MM.1S (cell line): ENCODE measurements at regions not wholly inside any gene's neighbourhood (a gene's known extent, or its start where the extent isn't known, plus 50 kb on each side); places are given as distances from the start of the nearest gene placed in this dataset.

ENCODE experiments used
- DNase-seq: peaks from one replicate; pipeline ENCODE4 v3.0.0-alpha.2; 2015
- H2AFZ ChIP-seq: fragments of 300-600 bp; sonication (generic); 2 replicates; pipeline ENCODE4 v1.6.0; 2016; ENCODE audit warnings: antibody characterized with exemption, low read length
- H3F3A ChIP-seq: fragments of 300-600 bp; sonication (generic); 2 replicates; pipeline ENCODE4 v1.6.1; 2016; ENCODE audit warnings: mild to moderate bottlenecking, antibody characterized with exemption, low read length, moderate library complexity, mixed read lengths; ENCODE audit not compliant: insufficient read depth
- H3K27ac ChIP-seq: fragments of 300-600 bp; sonication (generic); 2 replicates; pipeline ENCODE4 v1.5.1; 2016; ENCODE audit warnings: mild to moderate bottlenecking, low read length
- H3K27me3 ChIP-seq: fragments of 300-600 bp; sonication (generic); replicated peaks from 2 replicates; pipeline ENCODE4 v1.6.0; 2016; ENCODE audit warnings: low read length; ENCODE audit not compliant: insufficient read depth
- H3K36me3 ChIP-seq: fragments of 300-600 bp; sonication (generic); replicated peaks from 2 replicates; pipeline ENCODE4 v1.6.1; 2016; ENCODE audit warnings: mild to moderate bottlenecking, low read length, mixed read lengths; ENCODE audit not compliant: insufficient read depth
- H3K4me1 ChIP-seq: fragments of 300-600 bp; sonication (generic); 2 replicates; pipeline ENCODE4 v1.6.1; 2016; ENCODE audit warnings: low read length, mixed read lengths
- H3K4me2 ChIP-seq: fragments of 300-600 bp; sonication (generic); 2 replicates; pipeline ENCODE4 v1.6.0; 2016; ENCODE audit warnings: low read depth, low read length
- H3K4me3 ChIP-seq: fragments of 300-600 bp; sonication (generic); 2 replicates; pipeline ENCODE4 v1.5.1; 2016; ENCODE audit warnings: low read length, mixed read lengths
- H3K79me2 ChIP-seq: fragments of 300-600 bp; sonication (generic); 2 replicates; pipeline ENCODE4 v1.6.1; 2016; ENCODE audit warnings: mixed run types, low read length, mixed read lengths
- H3K9ac ChIP-seq: fragments of 300-600 bp; sonication (generic); 2 replicates; pipeline ENCODE4 v1.6.1; 2016; ENCODE audit warnings: low read length, mixed read lengths
- H3K9me2 ChIP-seq: fragments of 300-600 bp; sonication (generic); replicated peaks from 2 replicates; pipeline ENCODE4 v1.6.1; 2016; ENCODE audit warnings: mild to moderate bottlenecking, low read length, mixed read lengths; ENCODE audit not compliant: insufficient read depth
- H3K9me3 ChIP-seq: fragments of 300-600 bp; sonication (generic); replicated peaks from 2 replicates; pipeline ENCODE4 v1.6.1; 2016; ENCODE audit warnings: mild to moderate bottlenecking, low read length, mixed read lengths; ENCODE audit not compliant: insufficient read depth
- H4K20me1 ChIP-seq: fragments of 300-600 bp; sonication (generic); 2 replicates; pipeline ENCODE4 v1.6.1; 2016; ENCODE audit warnings: mild to moderate bottlenecking, low read length, moderate library complexity, mixed read lengths; ENCODE audit not compliant: insufficient read depth
- EZH2 ChIP-seq: fragments of 300-600 bp; sonication (generic); optimal IDR thresholded peaks from 2 replicates; pipeline ENCODE3; 2017; ENCODE audit warnings: low read depth, mild to moderate bottlenecking, antibody characterized with exemption, low read length, mixed read lengths
- EZH2phosphoT487 ChIP-seq: fragments of 300-600 bp; sonication (generic); IDR thresholded peaks from 2 replicates; pipeline ENCODE4 v1.6.1; 2018; ENCODE audit warnings: antibody characterized with exemption, low read length
- TF ChIP-seq, protein P1 (sequence below): fragments of 300-600 bp; sonication (generic); IDR thresholded peaks from 2 replicates; pipeline ENCODE4 v1.5.1; 2016; ENCODE audit warnings: antibody characterized with exemption, low read length, mixed read lengths

DNA sequence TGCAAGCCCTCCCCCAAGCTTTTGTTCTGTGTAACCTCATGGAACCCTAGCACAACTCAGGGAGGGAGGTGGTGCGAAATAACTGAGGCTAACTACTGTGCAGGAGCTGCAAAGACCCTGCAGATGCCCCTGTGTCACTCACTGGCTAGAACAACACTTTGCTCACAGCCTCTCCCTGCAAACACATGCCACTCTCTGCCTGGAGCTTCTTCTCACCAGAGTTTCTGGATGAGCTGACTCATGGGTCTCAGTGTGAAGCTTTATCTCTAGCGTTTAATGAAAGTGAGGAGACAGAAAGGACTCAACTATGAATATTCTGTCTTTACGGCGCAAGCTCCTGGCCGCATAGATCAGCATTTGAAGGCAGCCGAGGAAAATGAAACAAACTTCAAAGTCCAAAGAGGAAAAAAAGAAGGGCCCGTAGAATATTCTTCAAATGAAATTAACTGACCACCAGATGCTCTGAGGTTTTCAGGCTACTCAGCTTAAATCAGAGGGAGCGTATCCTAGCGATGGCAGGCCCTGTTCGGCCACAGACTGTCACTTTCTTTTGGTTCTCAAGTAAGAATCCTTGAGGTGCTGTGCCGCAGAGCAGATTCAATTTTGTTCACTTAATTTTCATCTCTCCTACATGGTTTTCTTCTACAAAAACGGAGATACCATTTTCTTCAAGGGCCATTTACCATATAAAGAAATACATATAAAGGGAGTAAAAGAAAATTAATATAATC is 77.7 kb upstream of the TAS2R1 start:
- Histone ChIP-seq H2AFZ (no peak overlapping the region), H3F3A (no peaks in the 10 kb centered on the region), H3K9me2 (no peaks in the 10 kb centered on the region), H3K4me3 (no peak overlapping the region), H3K4me2 (no peak overlapping the region), H3K9me3 (no peaks in the 10 kb centered on the region), H3K27me3 (no peaks in the 10 kb centered on the region), H3K36me3 (no peaks in the 10 kb centered on the region), H3K9ac (no peak overlapping the region), H4K20me1 (no peaks in the 10 kb centered on the region), H3K79me2 (no peaks in the 10 kb centered on the region), H3K27ac (no peak overlapping the region), H3K4me1 (no peaks in the 10 kb centered on the region)
- TF ChIP-seq, protein P1, sequence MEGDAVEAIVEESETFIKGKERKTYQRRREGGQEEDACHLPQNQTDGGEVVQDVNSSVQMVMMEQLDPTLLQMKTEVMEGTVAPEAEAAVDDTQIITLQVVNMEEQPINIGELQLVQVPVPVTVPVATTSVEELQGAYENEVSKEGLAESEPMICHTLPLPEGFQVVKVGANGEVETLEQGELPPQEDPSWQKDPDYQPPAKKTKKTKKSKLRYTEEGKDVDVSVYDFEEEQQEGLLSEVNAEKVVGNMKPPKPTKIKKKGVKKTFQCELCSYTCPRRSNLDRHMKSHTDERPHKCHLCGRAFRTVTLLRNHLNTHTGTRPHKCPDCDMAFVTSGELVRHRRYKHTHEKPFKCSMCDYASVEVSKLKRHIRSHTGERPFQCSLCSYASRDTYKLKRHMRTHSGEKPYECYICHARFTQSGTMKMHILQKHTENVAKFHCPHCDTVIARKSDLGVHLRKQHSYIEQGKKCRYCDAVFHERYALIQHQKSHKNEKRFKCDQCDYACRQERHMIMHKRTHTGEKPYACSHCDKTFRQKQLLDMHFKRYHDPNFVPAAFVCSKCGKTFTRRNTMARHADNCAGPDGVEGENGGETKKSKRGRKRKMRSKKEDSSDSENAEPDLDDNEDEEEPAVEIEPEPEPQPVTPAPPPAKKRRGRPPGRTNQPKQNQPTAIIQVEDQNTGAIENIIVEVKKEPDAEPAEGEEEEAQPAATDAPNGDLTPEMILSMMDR, result no peak
- TF ChIP-seq EZH2phosphoT487, result no peak
- no peak for TF ChIP-seq EZH2
- no peak for DNase-seq

DNA sequence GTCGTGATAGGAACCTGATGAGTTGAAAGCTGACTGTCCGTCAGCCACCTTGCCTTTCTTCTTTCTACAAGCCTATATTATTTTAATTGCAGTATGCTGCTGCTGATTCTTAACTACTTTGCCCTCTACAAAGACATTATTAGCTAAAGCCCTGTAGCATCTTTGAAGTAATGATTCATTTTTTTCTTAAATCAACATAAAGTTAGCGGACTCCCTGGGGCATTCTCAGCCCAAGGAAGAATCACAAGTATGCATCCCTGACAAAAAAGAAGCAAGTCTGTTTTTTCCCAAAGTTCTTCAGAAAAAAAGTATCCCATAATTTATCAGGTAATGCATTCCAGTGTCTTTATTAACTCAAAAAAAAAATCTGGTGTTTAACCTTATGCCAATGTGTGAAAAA is 69.5 kb upstream of the TAS2R1 start:
- Histone ChIP-seq H3K9me3 (no peaks in the 10 kb centered on the region), H3K79me2 (no peaks in the 10 kb centered on the region), H3K36me3 (no peaks in the 10 kb centered on the region), H3F3A (no peaks in the 10 kb centered on the region), H3K9me2 (no peaks in the 10 kb centered on the region), H3K27me3 (no peaks in the 10 kb centered on the region), H3K4me3 (no peak overlapping the region), H2AFZ (no peak overlapping the region), H3K27ac (no peak overlapping the region), H3K4me2 (no peak overlapping the region), H3K4me1 (no peaks in the 10 kb centered on the region), H3K9ac (no peak overlapping the region), H4K20me1 (no peaks in the 10 kb centered on the region)
- TF ChIP-seq, protein P1, result no peak
- TF ChIP-seq EZH2 (no peak), EZH2phosphoT487 (no peak)
- DNase-seq, result no peak

DNA sequence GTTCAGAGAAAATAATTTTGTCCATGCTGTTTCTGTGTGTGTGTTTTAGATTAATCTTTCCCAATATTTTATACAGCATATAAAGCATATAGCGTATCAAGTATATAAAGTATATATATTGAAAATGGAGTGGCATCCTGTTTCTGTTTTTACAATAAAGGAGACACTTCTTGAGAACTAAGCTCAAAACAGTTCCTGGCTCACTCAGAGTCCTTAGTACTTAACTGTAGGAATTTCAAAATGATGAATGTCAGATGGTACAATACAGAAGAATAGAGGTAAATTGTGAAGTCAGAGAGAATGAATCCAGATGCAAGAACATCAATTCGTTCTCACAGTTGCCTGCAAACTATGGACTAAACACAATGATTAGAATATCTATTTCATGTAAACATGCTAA is 68.7 kb upstream of the TAS2R1 start:
- Histone ChIP-seq H3K4me2 (no peak overlapping the region), H3K36me3 (no peaks in the 10 kb centered on the region), H3K9ac (no peak overlapping the region), H3K79me2 (no peaks in the 10 kb centered on the region), H3K4me3 (no peak overlapping the region), H2AFZ (no peak overlapping the region), H3K4me1 (no peaks in the 10 kb centered on the region), H3F3A (no peaks in the 10 kb centered on the region), H3K27ac (no peak overlapping the region), H3K9me3 (no peaks in the 10 kb centered on the region), H3K9me2 (no peaks in the 10 kb centered on the region), H4K20me1 (no peaks in the 10 kb centered on the region), H3K27me3 (no peaks in the 10 kb centered on the region)
- no peak for TF ChIP-seq EZH2
- DNase-seq, result no peak

DNA sequence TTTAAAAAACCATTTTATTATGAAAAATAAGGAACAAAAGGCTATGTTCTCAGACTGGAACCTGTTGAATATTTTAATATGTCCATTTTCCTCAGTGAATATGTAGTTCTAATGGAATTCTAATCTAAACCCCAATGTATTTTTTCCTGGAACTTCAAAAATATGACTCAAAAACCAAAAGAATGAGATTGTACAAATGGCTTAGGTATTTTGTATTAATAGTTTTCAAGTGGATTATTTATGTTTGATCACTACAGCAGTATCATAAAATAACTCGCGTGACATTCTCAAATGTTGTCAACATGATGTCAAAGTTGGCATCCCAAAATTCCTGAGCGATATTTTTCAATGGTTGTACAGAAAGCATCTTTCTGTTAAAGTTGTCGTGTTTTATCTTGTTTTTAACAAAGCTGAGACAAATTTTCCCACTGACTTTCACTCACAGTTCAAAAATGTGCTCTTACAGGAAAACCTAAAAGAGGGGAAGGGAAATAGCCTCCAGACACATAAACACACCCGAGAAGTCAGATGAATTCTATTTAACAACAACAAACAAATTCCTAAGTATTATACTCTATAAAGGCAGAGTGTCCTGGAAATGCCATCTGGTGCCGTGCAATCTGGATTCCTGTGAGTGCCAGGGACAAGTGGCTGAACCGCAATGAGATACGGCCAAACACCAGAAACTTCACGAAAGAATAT is 68.1 kb upstream of the TAS2R1 start:
- Histone ChIP-seq H3K36me3 (no peaks in the 10 kb centered on the region), H3K27me3 (no peaks in the 10 kb centered on the region), H3K4me2 (no peak overlapping the region), H3K4me3 (no peak overlapping the region), H4K20me1 (no peaks in the 10 kb centered on the region), H3K4me1 (no peaks in the 10 kb centered on the region), H3F3A (no peaks in the 10 kb centered on the region), H3K9ac (no peak overlapping the region), H3K9me2 (no peaks in the 10 kb centered on the region), H2AFZ (no peak overlapping the region), H3K79me2 (no peaks in the 10 kb centered on the region), H3K27ac (no peak overlapping the region), H3K9me3 (no peaks in the 10 kb centered on the region)
- TF ChIP-seq EZH2 (no peak), EZH2phosphoT487 (no peak)
- TF ChIP-seq, protein P1, result no peak
- no peak for DNase-seq
